ENCODE measurements at regions not wholly inside any gene's neighbourhood (a gene's known extent, or its start where the extent isn't known, plus 50 kb on each side); places are given as distances from the start of the nearest gene placed in this dataset.
"Not testable (repeated sequence)": the region's sequence is repeated elsewhere in the genome, so short reads cannot be mapped to it uniquely, and the experiment has no call there.

DNA sequence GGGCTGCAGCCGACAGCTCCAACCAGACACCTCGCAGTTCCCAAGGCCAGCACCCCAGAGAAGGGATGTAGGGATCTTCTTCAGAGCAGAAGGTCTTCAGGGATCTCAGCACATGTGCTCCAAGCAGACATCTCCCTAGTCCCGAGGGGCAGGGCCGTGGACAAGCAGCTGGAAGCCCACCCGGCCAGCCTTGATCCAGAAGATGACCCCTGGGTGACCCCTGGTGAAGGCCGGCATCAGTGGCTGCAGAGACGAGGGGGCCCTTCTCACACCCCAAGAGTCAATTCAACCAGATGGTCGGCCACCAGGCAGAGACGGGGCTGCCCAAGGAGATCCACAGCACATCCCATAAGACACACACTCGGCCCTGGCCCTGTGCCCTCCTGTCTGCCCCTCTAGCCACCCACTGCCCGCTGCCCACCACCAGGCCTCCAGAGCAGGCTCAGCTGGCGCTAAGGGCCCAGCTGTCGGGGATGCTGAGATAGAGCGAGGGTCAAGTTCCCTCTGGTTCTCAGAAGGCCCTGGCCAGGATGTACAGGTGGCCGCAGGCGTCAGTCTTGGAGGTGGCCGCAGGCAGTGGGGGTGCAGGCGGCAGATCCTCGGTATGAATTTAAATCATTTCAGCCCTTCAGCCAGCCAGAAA is 168.3 kb downstream of the BRD1 start:
- DNase-seq (ENCODE audit: low spot score) = no peak

DNA sequence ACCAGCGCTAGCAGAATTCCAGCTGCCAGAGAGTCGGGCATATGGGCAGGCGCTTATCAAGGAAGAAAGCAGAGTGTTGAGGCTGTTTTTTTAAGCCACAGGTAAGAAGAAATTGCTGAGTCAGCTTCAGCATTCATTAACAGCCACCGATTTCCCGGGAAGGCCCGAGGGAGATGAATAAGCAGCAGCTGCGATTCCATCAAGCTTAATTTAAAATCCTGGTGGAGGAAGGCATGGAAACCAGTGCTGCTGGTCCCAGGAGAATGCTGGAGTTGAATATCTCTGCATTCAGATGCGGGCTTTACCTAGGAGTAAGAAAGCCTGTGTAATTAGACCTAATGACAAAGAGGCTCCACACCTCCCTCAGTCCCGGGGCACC is 168.8 kb downstream of the BRD1 start:
- no peak for DNase-seq (ENCODE audit: low spot score)

DNA sequence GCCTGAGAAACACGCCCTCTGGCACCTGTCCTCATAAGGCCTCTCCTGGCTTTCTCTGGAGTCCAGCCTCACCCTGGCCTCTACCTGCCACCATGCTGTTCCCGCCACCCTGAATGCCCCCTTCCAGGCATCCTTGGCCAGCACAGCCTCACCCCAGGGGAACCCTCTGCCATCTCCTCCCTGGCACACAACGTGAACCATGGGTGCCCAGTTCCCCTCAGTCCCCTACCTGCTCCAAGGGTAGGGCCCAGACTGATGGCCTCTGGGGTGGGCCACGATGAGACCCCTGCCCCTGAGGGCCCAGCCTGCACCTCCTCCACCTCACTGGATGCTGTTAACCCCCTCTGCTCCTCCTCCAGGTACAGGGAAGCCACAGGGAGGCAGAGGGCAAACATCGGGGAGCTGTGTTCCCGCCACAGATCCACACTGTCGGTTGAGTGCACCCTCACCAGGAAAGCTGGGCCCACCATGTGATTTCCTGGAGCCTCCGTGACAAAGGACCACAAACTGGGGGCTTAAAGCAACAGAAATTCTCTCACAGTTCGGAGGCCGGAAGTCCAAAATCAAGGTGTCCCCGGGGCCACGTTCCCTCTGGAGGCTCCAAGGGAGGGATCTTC is 169.6 kb downstream of the BRD1 start:
- no peak for DNase-seq (ENCODE audit: low spot score)

DNA sequence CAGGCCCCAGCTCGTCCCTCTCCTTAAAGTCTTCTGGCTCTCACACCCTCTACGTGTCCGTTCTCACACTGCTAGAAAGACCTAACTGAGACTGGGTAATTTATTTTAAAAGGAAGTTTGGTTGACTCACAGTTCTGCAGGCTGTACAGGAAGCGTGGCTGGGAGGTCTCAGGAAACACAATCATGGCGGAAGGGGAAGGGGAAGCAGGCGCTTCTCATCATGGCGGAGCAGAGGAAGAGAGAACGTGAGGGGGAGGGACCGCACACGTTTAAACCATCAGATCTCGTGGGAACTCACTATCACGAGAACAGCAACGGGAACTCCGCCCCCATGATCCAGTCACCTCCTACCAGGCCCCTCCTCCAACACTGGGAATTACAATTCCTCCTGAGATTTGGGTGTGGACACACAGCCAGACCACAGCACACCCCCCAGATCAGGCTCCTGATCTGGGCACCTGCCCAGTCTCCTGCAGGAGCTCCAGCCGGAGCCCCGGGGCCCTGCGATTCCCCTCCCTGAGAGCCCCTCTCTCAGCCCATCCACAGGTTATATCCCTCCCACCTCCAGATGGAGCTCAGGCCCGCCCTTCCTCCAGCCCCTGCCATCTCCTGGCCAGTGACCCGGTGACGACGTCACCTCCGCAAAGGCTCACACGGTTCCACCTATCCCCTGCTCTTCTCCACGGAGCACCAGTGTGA is 170.2 kb downstream of the BRD1 start:
- DNase-seq (ENCODE audit: low spot score) = no peak

DNA sequence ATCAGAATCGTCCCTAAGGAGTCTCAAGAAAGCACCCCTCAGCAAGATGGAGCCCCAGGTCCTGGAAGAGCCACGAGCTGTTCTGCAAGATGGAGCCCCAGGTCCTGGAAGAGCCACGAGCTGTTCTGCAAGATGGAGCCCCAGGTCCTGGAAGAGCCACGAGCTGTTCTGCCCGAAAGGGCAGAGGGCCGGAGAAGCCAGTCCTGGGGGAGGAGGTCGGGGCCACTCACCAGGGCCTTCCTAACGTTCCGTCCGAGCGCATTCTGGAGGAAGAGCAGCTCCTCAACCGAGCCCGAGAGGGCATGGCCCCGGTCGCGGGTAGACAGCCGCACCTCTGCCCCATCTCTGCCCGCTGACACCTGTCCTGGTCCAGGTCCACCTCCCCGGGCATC is 170.8 kb downstream of the BRD1 start:
- DNase-seq (ENCODE audit: low spot score) = not testable (repeated sequence)

DNA sequence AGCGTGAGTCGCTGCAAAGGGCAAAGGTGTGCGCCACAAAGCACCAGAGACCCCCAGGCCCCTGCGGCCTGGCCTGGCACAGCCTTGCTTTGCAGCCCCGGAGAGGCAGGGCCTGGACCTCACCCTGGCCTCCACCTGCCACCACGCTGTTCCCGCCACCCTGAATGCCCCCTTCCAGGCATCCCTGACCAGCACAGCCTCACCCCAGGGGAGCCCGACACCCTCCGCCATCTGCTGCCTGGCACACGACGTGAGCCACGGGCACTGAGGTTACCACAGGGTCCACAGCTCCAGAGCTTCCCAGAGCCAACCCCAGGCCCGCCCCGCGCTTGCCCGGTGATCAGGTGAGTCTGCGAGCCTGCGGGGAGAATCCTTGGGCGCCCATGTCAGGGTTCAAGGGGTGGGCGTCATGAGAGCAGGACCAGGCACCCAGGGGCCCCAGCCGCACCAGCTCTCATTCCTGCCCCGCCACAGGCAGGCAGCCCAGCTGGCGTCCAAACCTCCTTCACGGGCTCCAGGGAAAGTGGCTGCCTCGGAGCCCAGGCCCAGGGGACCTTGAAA is 171.3 kb downstream of the BRD1 start:
- DNase-seq (ENCODE audit: low spot score) = no peak

DNA sequence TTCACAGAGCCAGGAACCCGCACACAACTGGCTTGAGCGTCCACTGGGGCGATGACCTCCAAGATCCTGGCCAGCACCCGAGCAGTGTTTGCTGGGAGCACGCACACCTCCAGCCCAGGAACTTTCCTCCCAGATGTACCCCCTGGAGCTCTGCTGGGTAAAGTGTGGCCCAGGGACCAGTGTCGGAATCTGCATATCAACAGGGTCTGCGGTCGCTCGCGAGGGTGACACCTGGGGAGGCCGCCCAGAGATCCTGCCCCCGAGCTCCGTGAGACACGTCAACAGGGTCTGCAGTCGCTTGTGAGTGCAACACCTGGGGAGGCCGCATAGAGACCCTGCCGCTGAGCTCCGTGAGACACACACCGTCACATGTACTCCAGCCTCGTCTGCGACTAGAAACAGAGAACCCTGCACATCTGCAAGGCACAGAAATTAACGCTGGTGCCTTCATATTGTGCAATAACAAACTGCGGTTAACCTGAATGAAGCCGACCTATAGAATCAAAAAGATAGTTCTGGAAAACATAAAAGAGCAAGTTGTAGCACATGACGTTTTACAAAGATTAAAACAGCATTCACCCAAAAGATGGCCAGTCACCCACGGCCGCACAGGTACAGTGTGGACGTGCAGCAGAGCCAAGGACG is 172.4 kb downstream of the BRD1 start:
- no peak for DNase-seq (ENCODE audit: low spot score)

DNA sequence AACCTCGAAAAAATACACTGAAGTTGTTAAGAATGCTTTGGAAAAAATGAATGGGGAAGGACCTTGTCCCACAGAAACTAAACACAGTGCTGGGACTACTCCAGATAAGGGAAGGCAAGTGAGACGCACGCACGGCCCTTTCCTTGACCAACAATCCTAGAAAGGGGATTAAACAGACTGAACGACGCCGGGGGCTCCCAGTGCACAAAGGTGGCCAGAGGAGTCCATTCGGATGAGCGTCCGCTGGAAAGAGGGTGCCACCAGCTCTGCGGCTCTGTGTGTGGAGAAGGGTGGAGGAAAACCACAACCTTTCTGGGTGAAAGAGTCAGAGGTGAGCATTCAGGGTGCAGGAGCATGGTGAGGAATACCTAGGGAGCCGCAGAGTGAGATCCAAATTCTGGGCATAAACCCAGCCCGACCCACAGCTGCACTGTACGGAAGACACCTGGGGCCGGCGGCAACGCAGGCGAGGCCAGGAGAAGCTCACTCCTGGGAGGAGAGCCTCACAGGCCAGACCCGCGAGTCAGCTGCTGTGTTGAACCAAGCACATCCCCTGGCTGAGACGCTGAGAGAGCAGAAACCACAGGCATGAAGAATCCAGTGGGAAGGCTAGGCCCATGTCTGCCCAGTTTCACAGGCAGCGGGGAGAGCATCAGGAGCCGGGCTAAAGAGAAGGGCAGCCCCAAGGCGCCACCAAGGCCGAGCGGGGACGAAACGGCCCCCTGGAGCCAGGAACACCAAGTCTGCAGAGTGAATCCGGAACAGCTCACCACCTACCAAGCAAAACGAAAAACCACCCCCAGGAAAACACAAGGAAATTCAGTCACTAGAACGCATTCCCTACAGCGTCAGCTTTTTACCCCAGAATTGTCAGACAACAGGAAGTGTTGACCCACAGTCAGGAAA is 177.1 kb downstream of the BRD1 start:
- DNase-seq (ENCODE audit: low spot score) = no peak

DNA sequence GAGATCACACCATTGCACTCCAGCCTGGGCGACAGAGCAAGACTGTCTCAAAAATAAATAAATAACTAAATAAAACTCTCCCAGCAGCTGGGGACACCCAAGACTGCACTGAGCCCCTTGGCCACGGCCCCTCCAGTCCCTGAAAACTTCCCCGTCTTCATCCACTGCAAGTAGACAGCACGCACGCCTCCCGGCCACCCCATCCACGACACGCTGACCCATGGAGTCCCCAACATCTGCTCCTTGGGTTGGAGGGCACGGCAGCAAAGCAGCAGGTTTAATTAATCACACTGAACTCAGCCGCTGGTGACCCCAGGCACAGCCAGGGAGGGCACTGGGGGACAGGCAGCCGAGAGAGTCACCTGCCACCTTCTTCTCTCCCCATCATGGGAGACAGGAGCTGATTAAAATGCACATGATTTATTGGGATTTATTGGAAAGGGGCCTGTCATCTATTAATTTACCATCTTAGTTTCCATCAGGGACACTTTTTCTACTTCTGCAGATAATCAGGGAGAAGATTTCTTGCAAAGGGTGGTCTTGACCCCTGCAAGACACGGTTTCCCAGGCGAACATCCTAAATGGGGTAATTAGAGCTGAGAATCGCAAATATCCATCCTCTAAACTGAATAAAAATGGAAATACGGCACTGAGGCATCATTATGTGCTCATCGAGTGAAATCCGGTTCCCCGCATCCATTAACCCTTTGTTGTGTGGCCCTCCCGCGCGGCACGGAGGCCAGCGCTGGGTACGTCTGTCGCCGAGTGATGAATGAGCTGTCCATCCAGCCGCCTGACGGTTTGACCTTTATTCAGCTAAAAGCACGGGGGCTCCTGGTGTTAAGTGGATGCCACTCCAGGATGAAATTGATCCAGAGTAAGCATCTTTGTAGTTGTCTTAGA is 178.3 kb downstream of the BRD1 start:
- no peak for DNase-seq (ENCODE audit: low spot score)

DNA sequence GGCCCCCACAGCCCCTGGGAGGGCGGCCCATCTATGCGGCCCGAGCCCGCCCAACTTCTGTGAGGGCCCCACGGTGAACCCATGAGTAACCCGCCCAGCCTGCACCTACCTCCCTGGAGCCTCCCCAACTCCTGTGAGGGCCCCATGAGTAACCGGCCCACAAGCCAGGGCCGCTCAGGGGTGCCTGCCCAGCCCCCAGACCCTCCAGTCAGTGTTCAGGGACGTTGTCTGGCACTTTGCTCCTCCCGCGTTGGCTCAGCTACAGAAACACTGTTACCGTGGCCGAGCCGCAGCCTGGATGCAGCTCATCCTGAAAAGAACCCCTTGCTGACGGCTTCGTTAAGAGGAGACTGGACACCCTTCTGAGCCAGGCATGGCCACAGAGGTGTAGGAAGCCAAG is 179.6 kb downstream of the BRD1 start:
- DNase-seq (ENCODE audit: low spot score) = no peak

DNA sequence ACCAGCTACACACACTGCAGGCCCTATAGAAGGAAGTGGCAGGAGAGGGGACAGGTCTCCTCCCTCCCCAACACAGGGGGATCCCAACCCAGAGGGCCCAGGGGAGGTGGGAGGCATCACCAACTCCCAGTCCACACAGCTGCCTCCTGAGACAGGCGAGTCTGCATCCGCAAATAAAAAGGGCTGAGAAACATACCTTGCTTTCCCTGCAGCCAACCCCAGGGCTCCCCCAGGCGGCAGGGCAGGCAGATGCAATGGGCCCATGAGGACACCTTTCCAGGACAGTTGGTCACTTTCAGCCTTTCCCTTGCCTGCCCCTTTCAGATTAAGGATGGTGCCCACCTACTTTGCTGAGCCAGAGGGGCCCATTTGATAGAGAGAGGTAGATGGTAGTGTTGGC is 180.0 kb downstream of the BRD1 start:
- DNase-seq (ENCODE audit: low spot score) = no peak

DNA sequence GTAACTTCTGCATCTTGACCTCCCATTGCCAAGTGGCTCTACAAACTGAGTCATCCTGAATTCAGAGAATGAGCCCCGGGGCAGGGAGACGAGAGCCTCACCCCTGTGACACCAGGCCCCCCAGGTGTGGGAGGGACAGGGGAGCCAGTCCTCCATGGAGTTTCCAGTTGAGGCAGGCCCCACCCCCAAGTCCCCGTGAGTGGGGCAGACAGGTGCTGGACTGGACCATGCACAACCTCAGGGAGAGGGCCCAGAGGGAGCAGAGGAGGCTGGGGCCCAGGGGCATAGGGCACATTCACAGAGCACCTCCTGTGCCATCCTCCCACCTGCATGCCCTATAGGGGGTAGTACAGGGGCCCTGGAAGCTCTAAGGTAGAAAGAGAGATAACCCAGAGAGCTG is 180.8 kb downstream of the BRD1 start:
- DNase-seq (ENCODE audit: low spot score) = no peak

DNA sequence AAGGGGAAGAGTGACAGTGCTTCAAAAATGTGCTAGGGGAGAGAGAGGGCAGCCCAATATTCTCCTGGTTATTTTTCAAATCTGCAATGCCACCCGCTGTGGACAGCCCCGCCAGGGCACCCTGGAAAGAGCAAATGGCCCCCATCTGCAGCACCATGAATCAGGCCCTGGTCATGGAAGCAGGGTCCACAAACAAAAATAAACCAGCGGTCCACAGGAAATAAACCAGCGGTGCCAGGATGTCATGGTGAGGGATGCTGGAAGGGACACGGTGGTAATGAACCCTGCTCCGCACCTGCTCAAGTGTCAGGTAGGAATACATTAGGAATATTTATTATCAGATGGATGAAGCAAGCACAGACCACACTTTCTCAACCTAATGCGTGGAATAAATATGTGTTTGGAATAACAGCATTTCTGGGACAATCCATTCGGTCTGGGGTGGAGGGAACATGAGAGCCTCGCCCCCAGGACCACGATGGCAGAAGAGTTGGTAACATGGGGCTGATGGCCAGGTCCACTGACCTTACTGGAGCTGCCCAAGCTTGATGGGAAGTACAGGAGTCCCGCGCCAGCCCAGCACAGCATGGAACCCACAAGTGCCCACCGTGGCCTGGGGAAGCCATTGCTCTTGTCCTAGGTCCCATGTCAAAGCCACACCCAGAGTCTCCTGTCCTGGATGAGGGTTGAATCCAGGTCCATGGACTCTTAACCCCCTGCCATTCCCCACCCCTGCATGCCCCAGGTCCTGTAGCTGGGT is 181.7 kb downstream of the BRD1 start:
- DNase-seq (ENCODE audit: low spot score) = no peak

DNA sequence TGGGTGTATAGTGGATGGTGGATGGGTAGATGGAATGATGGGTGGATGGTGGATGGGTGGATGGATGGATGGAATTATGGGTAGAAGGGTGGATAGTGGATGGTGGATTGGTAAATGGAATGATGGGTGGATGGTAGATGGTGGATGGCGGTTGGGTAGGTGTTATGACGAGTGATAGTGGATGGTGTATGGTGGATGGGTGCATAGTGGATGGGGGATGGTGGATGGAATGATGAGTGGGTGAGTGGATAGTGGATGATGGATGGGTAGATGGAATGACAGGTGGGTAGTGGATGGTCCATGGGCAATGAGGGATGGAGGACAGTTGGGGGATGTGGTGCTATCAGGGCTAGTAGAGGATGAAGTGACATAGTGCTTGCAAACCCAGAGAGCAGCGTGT is 182.4 kb downstream of the BRD1 start:
- DNase-seq (ENCODE audit: low spot score) = no peak

DNA sequence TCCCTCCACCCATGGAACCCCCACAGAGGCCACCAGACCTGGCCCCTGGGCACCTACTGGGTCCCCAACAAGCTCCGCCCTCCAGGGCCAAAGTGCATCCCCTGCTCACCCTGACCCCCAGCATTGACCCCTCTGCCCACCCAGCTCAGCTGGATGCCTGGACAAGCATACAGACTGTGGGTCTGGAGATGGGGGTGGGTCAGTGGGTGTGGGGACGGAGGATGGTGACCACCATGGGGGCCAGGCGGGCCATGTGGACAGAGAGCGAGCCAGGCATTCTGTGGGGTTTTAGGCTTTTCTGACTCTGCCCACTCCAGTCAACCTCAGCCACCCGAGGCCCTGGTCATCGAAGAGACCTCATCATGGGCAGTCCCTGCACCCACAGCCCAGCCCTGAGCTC is 183.7 kb downstream of the BRD1 start:
- no peak for DNase-seq (ENCODE audit: low spot score)

DNA sequence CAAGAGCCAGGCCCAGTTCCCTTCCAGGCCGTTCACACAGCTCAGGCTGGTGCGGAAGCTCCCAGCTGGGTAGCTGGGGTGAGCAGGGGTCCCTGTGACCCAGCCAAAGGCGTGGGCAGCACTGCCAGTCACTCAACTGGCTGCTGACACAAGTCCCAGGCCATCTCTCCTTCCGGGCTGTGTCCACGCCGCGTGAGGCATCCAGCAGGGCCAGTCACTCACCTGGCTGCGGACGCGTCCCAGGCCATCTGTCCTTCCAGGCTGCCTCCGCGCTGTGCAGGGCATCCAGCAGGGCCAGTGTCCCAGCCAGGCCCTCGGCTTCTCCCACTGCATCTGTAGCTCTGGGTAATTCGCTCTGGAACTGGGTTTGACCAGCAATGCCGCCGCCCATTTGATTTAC is 184.2 kb downstream of the BRD1 start:
- DNase-seq (ENCODE audit: low spot score) = no peak

DNA sequence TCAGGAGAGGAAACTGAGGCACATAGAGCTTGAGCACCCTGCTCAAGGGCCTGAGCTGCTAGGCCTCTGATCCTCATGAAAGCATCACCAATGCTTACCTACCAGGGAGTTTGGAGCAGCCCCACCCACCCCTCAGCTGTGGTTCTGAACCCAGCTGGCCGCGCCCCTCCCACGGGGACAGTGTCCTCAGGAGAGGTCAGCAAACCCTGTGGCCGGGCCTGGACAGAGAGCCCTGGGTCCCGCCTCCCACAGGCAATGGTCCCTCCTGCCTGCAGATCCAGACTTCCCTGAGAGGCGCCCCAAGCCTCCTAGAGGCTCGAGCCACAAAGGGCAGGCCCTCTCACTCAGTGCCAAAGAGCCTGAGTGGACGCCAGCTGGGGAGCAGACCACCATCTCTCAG is 184.9 kb downstream of the BRD1 start:
- DNase-seq (ENCODE audit: low spot score) = no peak

DNA sequence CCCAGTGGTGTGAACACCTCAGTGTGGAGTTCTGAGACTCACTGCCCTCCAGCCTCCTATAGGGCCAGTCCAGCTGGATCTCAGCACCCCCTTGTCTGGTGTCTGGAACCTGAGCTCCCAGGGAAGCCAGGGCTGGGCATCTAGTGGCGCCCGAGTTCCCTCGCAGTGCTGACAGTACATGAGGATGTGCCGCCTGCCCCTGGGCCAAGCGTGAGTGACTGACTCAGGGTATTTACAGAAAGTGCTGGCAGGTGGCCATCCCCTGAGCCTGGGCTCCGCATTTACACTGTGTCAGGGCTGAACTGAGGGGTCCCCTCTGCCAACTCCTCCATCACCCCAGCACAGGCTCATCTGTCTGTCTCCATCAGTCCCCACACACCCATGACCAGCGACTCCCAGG is 185.3 kb downstream of the BRD1 start:
- DNase-seq (ENCODE audit: low spot score) = no peak

DNA sequence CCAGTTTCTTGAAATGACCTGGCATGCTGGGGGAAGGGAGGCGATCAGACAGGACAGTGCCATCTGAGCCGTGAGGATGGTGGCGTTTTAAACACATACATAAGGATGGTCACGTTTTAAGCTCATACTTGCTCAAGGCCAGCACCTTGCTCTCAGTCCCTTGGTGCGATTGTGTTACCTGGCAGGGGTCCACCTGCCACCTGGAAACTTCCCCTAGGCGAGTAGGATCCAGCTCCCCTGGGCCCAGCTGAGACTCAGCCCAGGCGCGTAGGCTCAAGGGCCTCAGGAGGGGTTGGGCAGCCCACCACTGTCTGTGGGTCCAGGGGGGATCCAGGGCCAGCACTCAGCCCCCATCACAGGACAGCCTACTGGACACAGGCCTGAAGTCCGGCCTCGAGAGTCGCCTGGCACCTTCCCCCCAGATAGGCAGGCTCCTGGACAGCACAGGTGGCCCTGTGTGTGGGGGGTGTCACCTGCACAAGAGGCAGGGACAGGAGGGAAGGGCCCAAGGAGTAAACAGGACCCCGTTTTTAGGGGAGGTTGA is 185.8 kb downstream of the BRD1 start:
- DNase-seq (ENCODE audit: low spot score) = no peak

Measured in AG08395 (cell line).